H1 (cell line): ENCODE measurements at regions not wholly inside any gene's neighbourhood (a gene's known extent, or its start where the extent isn't known, plus 50 kb on each side); places are given as distances from the start of the nearest gene placed in this dataset.

Experiments used
- CTCF ChIA-PET: fragments of 300-600 bp; sonication (Branson Sonifier 250); formaldehyde crosslinking; loops from one replicate; lab custom pipeline; 2021; ENCODE audit not compliant: partially characterized antibody; lab: Charles Lee
- POLR2A ChIA-PET: fragments of 300-600 bp; sonication (Branson Sonifier 250); formaldehyde crosslinking; loops from one replicate; lab custom pipeline; 2021; ENCODE audit warnings: inconsistent platforms; ENCODE audit not compliant: partially characterized antibody; lab: Charles Lee
- DNase-seq, 2 experiments: peaks; one replicate each; pipeline versions ENCODE4 v3.0.0 to v3.0.0-alpha.2; 2010 to 2022; ENCODE audit warnings: low spot score in 2 of 2, low read depth in 1 of 2, mixed read lengths in 1 of 2
- FAIRE-seq: peaks from 2 replicates; lab custom pipeline; 2011; peaks lifted over from hg19 to GRCh38; lab: Jason Lieb, UNC
- H2AFZ ChIP-seq: 2 replicates; pipeline ENCODE4 v1.8.1; 2012; ENCODE audit warnings: low read length, inconsistent platforms
- H2AK5ac ChIP-seq: 2 replicates; pipeline ENCODE4 v1.6.1; 2013; ENCODE audit warnings: low read depth, low read length
- H2BK120ac ChIP-seq: replicated peaks from 2 replicates; pipeline ENCODE3; 2013; ENCODE audit warnings: low read depth, low read length, inconsistent platforms
- H2BK12ac ChIP-seq: 2 replicates; pipeline ENCODE4 v1.6.1; 2013; ENCODE audit warnings: low read depth, low read length
- H2BK15ac ChIP-seq: 2 replicates; pipeline ENCODE4 v1.6.1; 2013; ENCODE audit warnings: low read length
- H2BK20ac ChIP-seq: 2 replicates; pipeline ENCODE4 v1.6.1; 2013; ENCODE audit warnings: low read length
- H2BK5ac ChIP-seq: 2 replicates; pipeline ENCODE4 v1.6.1; 2013; ENCODE audit warnings: low read depth, low read length
- H3K14ac ChIP-seq: 2 replicates; pipeline ENCODE4 v1.6.1; 2013; ENCODE audit warnings: inconsistent platforms; ENCODE audit not compliant: insufficient read length
- H3K18ac ChIP-seq: 2 replicates; pipeline ENCODE4 v1.6.1; 2013; ENCODE audit warnings: low read length; ENCODE audit errors: extremely low read depth
- H3K23ac ChIP-seq: 2 replicates; pipeline ENCODE4 v1.6.1; 2013; ENCODE audit warnings: inconsistent platforms; ENCODE audit not compliant: insufficient read length
- H3K23me2 ChIP-seq: 2 replicates; pipeline ENCODE4 v1.6.1; 2013; ENCODE audit warnings: low read depth, low read length
- H3K27ac ChIP-seq: 2 replicates; pipeline ENCODE4 v1.6.1; 2011; ENCODE audit warnings: low read depth, low read length, inconsistent platforms
- H3K27me3 ChIP-seq, 4 experiments: replicated peaks in 1 of 4; 1 replicate in 1 of 4; 2 replicates in 3 of 4; pipeline versions ENCODE4 v1.6.1 to v1.8.1; 2011 to 2013; ENCODE audit warnings: low read length in 3 of 4, mild to moderate bottlenecking in 3 of 4, inconsistent platforms in 2 of 4, mixed read lengths in 2 of 4, moderate library complexity in 1 of 4; ENCODE audit not compliant: control insufficient read depth in 3 of 4, insufficient read depth in 3 of 4; ENCODE audit errors: extremely low read depth in 1 of 4
- H3K36me3 ChIP-seq, 4 experiments: 2 replicates each; pipeline versions ENCODE4 v1.6.1 to v1.8.1; 2011 to 2013; ENCODE audit warnings: mild to moderate bottlenecking in 4 of 4, low read length in 3 of 4, moderate library complexity in 2 of 4, control low read depth in 1 of 4, inconsistent platforms in 1 of 4; ENCODE audit not compliant: insufficient read depth in 4 of 4, control insufficient read depth in 2 of 4
- H3K4ac ChIP-seq: replicated peaks from 2 replicates; pipeline ENCODE3; 2013; ENCODE audit warnings: low read length, low read depth, mixed read lengths, inconsistent platforms; ENCODE audit not compliant: insufficient read length
- H3K4me1 ChIP-seq, 4 experiments: replicated peaks in 1 of 4; 1 replicate in 1 of 4; 2 replicates in 3 of 4; pipeline versions ENCODE4 v1.6.1 to v1.8.1; 2011 to 2013; ENCODE audit warnings: low read length in 3 of 4, inconsistent platforms in 2 of 4, mixed read lengths in 1 of 4; ENCODE audit not compliant: insufficient read depth in 4 of 4, control insufficient read depth in 3 of 4
- H3K4me2 ChIP-seq, 2 experiments: 2 replicates each; pipeline versions ENCODE4 v1.6.1 to v1.8.1; 2011 to 2013; ENCODE audit warnings: low read depth in 2 of 2, low read length in 2 of 2, control low read depth in 1 of 2, inconsistent platforms in 1 of 2, mild to moderate bottlenecking in 1 of 2; ENCODE audit not compliant: insufficient read depth in 1 of 2
- H3K4me3 ChIP-seq, 4 experiments: fragments of 200-600, 300-600 bp in 1 of 4; sonication (generic), shearing (Covaris generic), sonication (Bioruptor Twin) in 1 of 4; 2 replicates each; pipeline versions ENCODE4 v1.5.1 to v1.8.1; 2011 to 2016; ENCODE audit warnings: low read length in 4 of 4, low read depth in 3 of 4, control low read depth in 2 of 4, inconsistent platforms in 2 of 4, mild to moderate bottlenecking in 2 of 4, mixed read lengths in 1 of 4, moderate library complexity in 1 of 4; ENCODE audit not compliant: insufficient read depth in 2 of 4; ENCODE audit errors: extremely low read depth in 1 of 4
- H3K56ac ChIP-seq: replicated peaks from 2 replicates; pipeline ENCODE3; 2013; ENCODE audit warnings: low read depth, mild to moderate bottlenecking, mixed read lengths, low read length, inconsistent platforms; ENCODE audit not compliant: insufficient read length
- H3K79me1 ChIP-seq: 2 replicates; pipeline ENCODE4 v1.6.1; 2013; ENCODE audit warnings: low read depth, low read length, control low read depth
- H3K79me2 ChIP-seq, 2 experiments: 2 replicates each; pipeline versions ENCODE4 v1.6.1 to v1.8.1; 2012 to 2013; ENCODE audit warnings: low read length in 2 of 2, mild to moderate bottlenecking in 2 of 2, inconsistent platforms in 1 of 2; ENCODE audit not compliant: insufficient read depth in 2 of 2, control insufficient read depth in 1 of 2
- H3K9ac ChIP-seq, 4 experiments: replicated peaks in 1 of 4; 1 replicate in 1 of 4; 2 replicates in 3 of 4; pipeline versions ENCODE4 v1.6.1 to v1.8.1; 2011 to 2013; ENCODE audit warnings: low read depth in 3 of 4, low read length in 3 of 4, control low read depth in 2 of 4, mild to moderate bottlenecking in 2 of 4, moderate library complexity in 2 of 4, inconsistent platforms in 1 of 4; ENCODE audit errors: extremely low read depth in 1 of 4
- H3K9me3 ChIP-seq, 2 experiments: 2 replicates each; pipeline versions ENCODE4 v1.6.1 to v1.8.1; 2012 to 2013; ENCODE audit warnings: mild to moderate bottlenecking in 2 of 2, moderate library complexity in 2 of 2, control low read depth in 1 of 2, inconsistent platforms in 1 of 2, low read depth in 1 of 2, low read length in 1 of 2, mixed read lengths in 1 of 2; ENCODE audit not compliant: insufficient read depth in 2 of 2
- H4K20me1 ChIP-seq, 2 experiments: replicated peaks in 1 of 2; 2 replicates each; pipeline versions ENCODE3 to v1.8.1; 2011 to 2013; ENCODE audit warnings: inconsistent platforms in 2 of 2, low read length in 2 of 2, mild to moderate bottlenecking in 1 of 2; ENCODE audit not compliant: insufficient read depth in 2 of 2, control insufficient read depth in 1 of 2
- H4K5ac ChIP-seq: 2 replicates; pipeline ENCODE4 v1.6.1; 2013; ENCODE audit warnings: low read length, low read depth, mixed read lengths, inconsistent platforms; ENCODE audit not compliant: insufficient read length
- H4K8ac ChIP-seq: 2 replicates; pipeline ENCODE4 v1.8.0; 2013; ENCODE audit warnings: mild to moderate bottlenecking, moderate library complexity, low read length, inconsistent platforms; ENCODE audit not compliant: insufficient read depth; ENCODE audit errors: extremely low read depth
- H4K91ac ChIP-seq: replicated peaks from 2 replicates; pipeline ENCODE3; 2013; ENCODE audit warnings: low read length, mixed read lengths, inconsistent platforms; ENCODE audit not compliant: insufficient read length
- BCL11A ChIP-seq, 2 experiments: IDR thresholded peaks; one replicate each; pipeline ENCODE4 v1.6.1; 2011; ENCODE audit warnings: low read depth in 2 of 2, low read length in 2 of 2, mild to moderate bottlenecking in 2 of 2
- CEBPB ChIP-seq: IDR thresholded peaks from 2 replicates; pipeline ENCODE4 v1.6.1; 2012; ENCODE audit warnings: low read depth, low read length
- JUND ChIP-seq: IDR thresholded peaks from 2 replicates; pipeline ENCODE4 v1.6.1; 2011; ENCODE audit warnings: mild to moderate bottlenecking, improper control_type of control experiment, low read length
- KDM1A ChIP-seq: fragments of 200-600, 300-600 bp; sonication (generic); IDR thresholded peaks from 2 replicates; pipeline ENCODE4 v1.7.1; 2016; ENCODE audit warnings: mild to moderate bottlenecking, low read length, borderline replicate concordance
- NRF1 ChIP-seq: IDR thresholded peaks from 2 replicates; pipeline ENCODE4 v1.6.1; 2011; ENCODE audit warnings: mild to moderate bottlenecking, low read depth, low read length, improper control_type of control experiment
- POLR2AphosphoS5 ChIP-seq: IDR thresholded peaks from 2 replicates; pipeline ENCODE4 v1.6.1; 2011; ENCODE audit warnings: low read depth, low read length
- RAD21 ChIP-seq, 2 experiments: IDR thresholded peaks in 1 of 2; conservative IDR thresholded peaks in 1 of 2; 2 replicates each; pipeline ENCODE4 v1.6.1; 2011; ENCODE audit warnings: low read depth in 2 of 2, low read length in 2 of 2, improper control_type of control experiment in 1 of 2, inconsistent platforms in 1 of 2, mild to moderate bottlenecking in 1 of 2, moderate library complexity in 1 of 2
- SIX5 ChIP-seq: IDR thresholded peaks from 2 replicates; pipeline ENCODE4 v1.6.1; 2011; ENCODE audit warnings: mild to moderate bottlenecking, low read depth, low read length
- WGBS, 2 experiments: shearing (Covaris generic) in 1 of 2; methylation state at CpG; one replicate each; pipeline versions ENCODE4 v1.1.6 to v1.1.7; 2013 to 2015; ENCODE audit warnings: low lambda C conversion rate in 2 of 2, mixed read lengths in 2 of 2, inconsistent platforms in 1 of 2, low coverage in 1 of 2, missing lambda C conversion rate in 1 of 2; ENCODE audit not compliant: insufficient replicate concordance in 2 of 2, insufficient coverage in 1 of 2, insufficient read length in 1 of 2; ENCODE audit errors: extremely low coverage in 1 of 2, missing lambda C conversion rate in 1 of 2; 5-methylcytosine and 5-hydroxymethylcytosine counted together

DNA sequence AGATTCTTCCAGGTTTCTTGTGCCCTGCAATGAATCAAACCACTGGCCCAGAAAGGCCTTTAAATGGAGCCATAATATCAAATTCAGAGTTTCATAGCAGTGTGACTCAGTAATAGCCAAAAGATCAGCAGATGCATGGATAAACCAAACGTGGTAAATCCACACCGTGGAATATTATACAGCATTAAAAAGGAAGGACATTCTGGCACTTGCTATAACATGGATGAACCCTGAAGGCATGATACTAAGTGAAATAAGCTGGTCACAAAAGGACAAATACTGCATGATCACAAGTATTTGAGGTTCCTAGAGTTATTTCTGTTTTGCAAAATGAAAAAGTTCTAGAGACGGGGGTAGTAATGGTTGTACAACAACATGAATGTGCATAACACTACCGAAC, 140.1 kb downstream of the TOMM20 start:
- Histone ChIP-seq H3K14ac (no peak overlapping the region), H3K9ac (no peak overlapping the region), H3K36me3 (no peaks in the 10 kb centered on the region), H3K27me3 (no peaks in the 10 kb centered on the region), H2BK5ac (no peak overlapping the region), H3K79me1 (no peaks in the 10 kb centered on the region), H2AFZ (no peak overlapping the region), H3K9me3 (no peaks in the 10 kb centered on the region), H2AK5ac (no peak overlapping the region), H3K56ac (no peak overlapping the region), H3K4ac (no peak overlapping the region), H4K91ac (no peak overlapping the region), H2BK12ac (no peak overlapping the region; the same call in 1 of the 2 replicates), H3K23me2 (0 out of 2 replicates have a peak, but pooled peaks cover 2% of the 10 kb centered on the region), H4K5ac (no peak overlapping the region), H4K8ac (no peak overlapping the region), H4K20me1 (no peaks in the 10 kb centered on the region), H3K18ac (no peak overlapping the region), H2BK15ac (no peak overlapping the region), H3K79me2 (no peaks in the 10 kb centered on the region), H3K23ac (no peak overlapping the region), H2BK20ac (no peak overlapping the region), H3K4me2 (no peak overlapping the region), H3K4me1 (peaks cover 5 to 14% (median 9%) of the 10 kb centered on the region in 4 experiments; a peak in 6 of 7 replicates), H3K4me3 (no peak overlapping the region), H2BK120ac (no peak overlapping the region), H3K27ac (no peak overlapping the region)
- WGBS, 2 experiments = 97% methylated on average over 4 of the region's 4 CpGs; no CpG with 5 or more reads in 1 of the 2 experiments
- FAIRE-seq = no peak
- no peak for TF ChIP-seq SIX5
- no peak for TF ChIP-seq RAD21 (IDR thresholded peaks at IDR 0.05 in 1 of 2, conservative IDR thresholded peaks at IDR 0.05 in 1 of 2; ENCODE audit: low read depth in 2 of 2, low read length in 2 of 2)
- TF ChIP-seq CEBPB = no peak
- TF ChIP-seq JUND = no peak
- TF ChIP-seq NRF1 = no peak
- no peak for TF ChIP-seq BCL11A (IDR thresholded peaks at IDR 0.05; ENCODE audit: low read depth in 2 of 2, low read length in 2 of 2)
- no peak for TF ChIP-seq POLR2AphosphoS5
- TF ChIP-seq KDM1A = no peak
- ChIA-PET POLR2A (interaction anchor here (0.6 to 1.1 kb wide), 2 partner anchors 9 to 13 kb away, joined by 3 read pairs; no protein-coding TSS in a partner anchor), CTCF (interaction anchor here (0.7 to 2.6 kb wide), 2 partner anchors 72 to 95 kb away, joined by 5 to 8 read pairs; no protein-coding TSS in a partner anchor)
- DNase-seq = no peak
